Fibroblast of pulmonary artery (primary cell): ENCODE measurements at regions not wholly inside any gene's neighbourhood (a gene's known extent, or its start where the extent isn't known, plus 50 kb on each side); places are given as distances from the start of the nearest gene placed in this dataset.

Experiments used
- DNase-seq: peaks from one replicate; pipeline ENCODE4 v3.0.0-alpha.2; 2010; ENCODE audit warnings: low read depth
- H3K4me3 ChIP-seq: replicated peaks from 2 replicates; pipeline ENCODE4 v1.5.1; 2011; ENCODE audit warnings: low read depth, mild to moderate bottlenecking, control low read depth, low read length, moderate library complexity
- CTCF ChIP-seq: IDR thresholded peaks from 2 replicates; pipeline ENCODE4 v1.5.1; 2011; ENCODE audit warnings: mild to moderate bottlenecking, control low read depth, low read length, inconsistent platforms; ENCODE audit errors: missing control alignments

GRCh38 chr2:239600650-239601049, 199.8 kb upstream of the HDAC4 start:
- DNase-seq: no peak
- TF ChIP-seq CTCF: no peak
- no peak overlapping the region for H3K4me3 ChIP-seq

GRCh38 chr2:239600001-239600593, 199.3 kb upstream of the HDAC4 start:
- no peak for TF ChIP-seq CTCF
- no peak overlapping the region for H3K4me3 ChIP-seq
- no peak for DNase-seq

- DNase-seq: no peak
- TF ChIP-seq CTCF: no peak
- H3K4me3 ChIP-seq: no peak overlapping the region
These were observed 198.5 kb upstream of the HDAC4 start for GRCh38 chr2:239599299-239599698.

GRCh38 chr2:239598732-239599090, 197.9 kb upstream of the HDAC4 start:
- no peak overlapping the region for H3K4me3 ChIP-seq
- TF ChIP-seq CTCF: no peak
- DNase-seq: no peak

- no peak overlapping the region for H3K4me3 ChIP-seq
- no peak for DNase-seq
- no peak for TF ChIP-seq CTCF
These were observed 197.4 kb upstream of the HDAC4 start for GRCh38 chr2:239598011-239598731.

- H3K4me3 ChIP-seq: no peak overlapping the region
- TF ChIP-seq CTCF: no peak
- no peak for DNase-seq
These were observed 196.4 kb upstream of the HDAC4 start for GRCh38 chr2:239597216-239597615.

GRCh38 chr2:239596792-239597191, 196.0 kb upstream of the HDAC4 start:
- no peak for DNase-seq
- no peak for TF ChIP-seq CTCF
- no peak overlapping the region for H3K4me3 ChIP-seq
